ENCODE measurements at regions not wholly inside any gene's neighbourhood (a gene's known extent, or its start where the extent isn't known, plus 50 kb on each side); places are given as distances from the start of the nearest gene placed in this dataset.

DNA sequence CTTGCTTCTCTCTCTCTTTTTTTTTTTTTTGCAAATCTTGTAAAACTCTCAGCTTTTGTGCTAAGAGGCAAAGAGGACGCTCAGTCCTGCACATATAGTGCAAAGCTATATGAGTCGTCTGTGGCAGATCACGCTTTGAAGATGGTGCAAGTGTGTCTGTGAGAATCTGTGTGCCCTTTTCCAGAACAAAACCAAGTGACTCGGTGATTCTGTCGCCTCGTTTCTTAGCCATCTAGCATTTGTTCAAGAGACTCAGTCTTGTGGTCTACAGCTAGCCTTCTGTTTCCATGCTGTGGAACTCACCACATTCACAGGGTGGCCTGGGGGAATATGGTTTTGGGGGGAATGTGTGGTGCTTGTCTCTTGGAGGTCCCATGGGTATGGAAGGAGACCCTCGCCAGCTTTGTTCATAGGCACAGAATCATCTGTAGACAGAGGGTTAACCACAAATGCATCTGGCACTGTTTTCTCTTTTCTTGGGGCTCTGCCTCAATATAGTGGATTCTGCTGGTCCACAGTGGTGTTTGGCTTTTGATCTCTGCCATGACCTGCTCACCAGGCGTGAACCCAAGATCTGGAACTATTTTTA lies 82.1 kb downstream of the C9orf152 start (continued):
- TF ChIP-seq, protein P1, sequence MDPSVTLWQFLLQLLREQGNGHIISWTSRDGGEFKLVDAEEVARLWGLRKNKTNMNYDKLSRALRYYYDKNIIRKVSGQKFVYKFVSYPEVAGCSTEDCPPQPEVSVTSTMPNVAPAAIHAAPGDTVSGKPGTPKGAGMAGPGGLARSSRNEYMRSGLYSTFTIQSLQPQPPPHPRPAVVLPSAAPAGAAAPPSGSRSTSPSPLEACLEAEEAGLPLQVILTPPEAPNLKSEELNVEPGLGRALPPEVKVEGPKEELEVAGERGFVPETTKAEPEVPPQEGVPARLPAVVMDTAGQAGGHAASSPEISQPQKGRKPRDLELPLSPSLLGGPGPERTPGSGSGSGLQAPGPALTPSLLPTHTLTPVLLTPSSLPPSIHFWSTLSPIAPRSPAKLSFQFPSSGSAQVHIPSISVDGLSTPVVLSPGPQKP (IDR thresholded peaks at IDR 0.05; ENCODE audit: borderline replicate concordance, low read depth, low read length) = no peak
- TF ChIP-seq SMC3 (IDR thresholded peaks at IDR 0.05; ENCODE audit: low read depth, low read length) (no peak), BHLHE40 (IDR thresholded peaks at IDR 0.05; ENCODE audit: low read depth, low read length) (no peak), RAD21 (IDR thresholded peaks at IDR 0.05; ENCODE audit: low read length) (no peak)

DNA sequence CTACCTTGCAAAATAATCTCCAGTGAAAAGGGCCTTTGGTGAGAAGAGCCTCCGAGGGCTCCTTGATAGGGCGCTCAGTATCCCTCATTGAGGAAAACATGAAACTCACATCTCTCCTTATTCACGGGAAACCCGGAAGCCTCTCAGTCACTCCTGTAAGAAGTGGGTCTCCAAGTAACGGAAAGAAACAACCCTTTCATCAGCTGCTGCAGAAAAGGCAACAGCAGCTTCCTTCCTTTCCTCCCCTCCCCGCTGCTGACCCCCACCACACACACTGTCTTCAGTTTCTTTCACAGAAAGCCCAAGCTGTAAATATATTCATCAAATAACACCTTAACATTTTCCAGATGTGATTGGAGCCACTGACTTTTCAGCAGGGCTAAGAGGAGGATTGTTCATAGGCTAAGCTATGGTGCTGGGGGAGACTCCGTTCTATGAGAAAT lies 81.4 kb downstream of the C9orf152 start:
- peak overlapping the region; percentile 88; the same call in 1 of the 2 replicates for H2AK5ac ChIP-seq (ENCODE audit: low read depth, low read length)
- no peaks in the 10 kb centered on the region for H3K27me3 ChIP-seq (ENCODE audit: control insufficient read depth, insufficient read depth, low read length)
- H3K18ac ChIP-seq (ENCODE audit: low read depth, low read length) = peak overlapping the region; percentile 49
- no peak for ATAC-seq (ENCODE audit: low read depth)
- intact Hi-C loops (cut with micrococcal nuclease) = no loop called here
- WGBS, 2 experiments (ENCODE audit: extremely low coverage in 2 of 2, insufficient read length in 1 of 2) = no CpG with 5 or more reads among the region's 7 CpGs
- peak overlapping the region; percentile 97 for H3K27ac ChIP-seq (ENCODE audit: insufficient read depth, low read length)
- H4K20me1 ChIP-seq (ENCODE audit: insufficient read depth, low read length) = peaks cover 97% of the 10 kb centered on the region
- H3K4me1 ChIP-seq (ENCODE audit: control insufficient read depth, insufficient read depth, low read length) = peaks cover 57% of the 10 kb centered on the region
- H2BK15ac ChIP-seq (ENCODE audit: low read depth, low read length) = peak overlapping the region; percentile 31; the same call in 1 of the 3 replicates
- H3K9me3 ChIP-seq (ENCODE audit: control insufficient read depth, insufficient read depth, low read length) = no peaks in the 10 kb centered on the region
- H3K14ac ChIP-seq (replicated peaks; ENCODE audit: low read depth, low read length) = peak overlapping the region; percentile 92
- H3K9me1 ChIP-seq (ENCODE audit: insufficient read depth, low read length) = peaks cover 64% of the 10 kb centered on the region
- H3K56ac ChIP-seq (ENCODE audit: extremely low read depth, insufficient read depth, low read length) = peak overlapping the region; percentile 54
- peak overlapping the region; percentile 17 for H4K5ac ChIP-seq (ENCODE audit: low read depth, low read length)
- H3K23ac ChIP-seq (ENCODE audit: low read depth, low read length) = peak overlapping the region; percentile 92
- H2BK20ac ChIP-seq (ENCODE audit: low read depth, low read length) = peak overlapping the region; percentile 36; the same call in 1 of the 2 replicates
- BruUV-seq (replicated peaks) = no TSS peak
- TF ChIP-seq BHLHE40 (IDR thresholded peaks at IDR 0.05; ENCODE audit: low read depth, low read length) = no peak
- TF ChIP-seq MAZ (IDR thresholded peaks at IDR 0.05; ENCODE audit: borderline replicate concordance, low read depth, low read length) = peak; percentile 4; the same call in 1 of the 2 replicates
- no peak for TF ChIP-seq RAD21 (IDR thresholded peaks at IDR 0.05; ENCODE audit: low read length)
- TF ChIP-seq CHD1 (IDR thresholded peaks at IDR 0.05; ENCODE audit: low read depth, low read length) = 0 out of 2 replicates have a peak, but pooled peaks have one; percentile 64
- peaks cover 3% of the 10 kb centered on the region; the same call in 1 of the 2 replicates for H3K36me3 ChIP-seq (ENCODE audit: control insufficient read depth, insufficient read depth, low read length)
- H2BK120ac ChIP-seq (ENCODE audit: low read depth, low read length) = peak overlapping the region; percentile 69; the same call in 1 of the 2 replicates
- peak overlapping the region; percentile 69 for H4K91ac ChIP-seq (ENCODE audit: insufficient read depth, low read depth, low read length)
- H4K8ac ChIP-seq (ENCODE audit: low read depth in 2 of 2, low read length in 2 of 2) = peak overlapping the region; percentile 44 to 83; a peak in 3 of 4 replicates
- H2AK9ac ChIP-seq (replicated peaks; ENCODE audit: low read depth, low read length, poor library complexity) = peak overlapping the region; percentile 7
- peak overlapping the region; percentile 77 for H2BK5ac ChIP-seq (ENCODE audit: low read depth, low read length, poor library complexity, severe bottlenecking)
- peak overlapping the region; percentile 24 for H3K4me3 ChIP-seq (ENCODE audit: insufficient read depth, low read depth, low read length)
- peaks cover 28 to 94% of the 10 kb centered on the region in 2 experiments for H3K79me1 ChIP-seq (ENCODE audit: low read depth in 1 of 2, low read length in 2 of 2)
- in situ Hi-C loops (cut with MboI; ENCODE audit: low sequenced_read_pairs) = no loop called here
- ChIA-PET CTCF (no interaction called here), POLR2A (ENCODE audit: unreplicated experiment) (interaction anchor here (0.9 kb wide), 1 partner anchor 14 kb away, joined by 3 read pairs; no protein-coding TSS in a partner anchor)
- no peak overlapping the region for H2AFZ ChIP-seq (replicated peaks; ENCODE audit: low read length, poor library complexity)
- H3K4me2 ChIP-seq (ENCODE audit: low read depth, low read length) = peak overlapping the region; percentile 79
- H3K4ac ChIP-seq (ENCODE audit: low read depth, low read length) = peak overlapping the region; percentile 82
- no peak for DNase-seq
- dilution Hi-C loops (cut with HindIII; ENCODE audit: low sequenced_read_pairs, unreplicated experiment) = no loop called here
- peak overlapping the region; percentile 87 for H3K9ac ChIP-seq (ENCODE audit: low read depth, low read length)

Measured in IMR-90 (cell line).